ENCODE measurements at regions not wholly inside any gene's neighbourhood (a gene's known extent, or its start where the extent isn't known, plus 50 kb on each side); places are given as distances from the start of the nearest gene placed in this dataset.

DNA sequence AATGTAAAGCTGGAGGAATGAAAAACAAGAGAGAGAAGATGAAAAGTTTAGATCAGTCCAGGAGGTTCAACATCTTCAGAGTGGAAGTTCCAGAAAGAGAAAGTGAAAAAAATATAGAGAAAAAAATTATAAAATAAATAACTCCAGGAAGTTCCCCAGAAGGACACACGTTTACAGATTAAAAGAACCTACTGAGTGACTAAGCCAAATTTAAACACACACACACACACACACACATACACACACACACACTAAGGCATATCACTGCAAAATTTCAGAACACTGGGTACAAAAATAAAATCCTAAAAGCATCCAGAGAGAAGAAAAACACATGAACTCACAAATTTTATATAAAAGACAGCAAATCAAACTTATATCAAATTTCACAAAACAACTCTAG lies 85.9 kb upstream of the PMAIP1 start:
- peaks cover 5% of the 10 kb centered on the region for H3K4me1 Mint-ChIP-seq
- H3K27ac Mint-ChIP-seq: no peak overlapping the region
- no peaks in the 10 kb centered on the region for H3K36me3 Mint-ChIP-seq
- no peaks in the 10 kb centered on the region for H3K9me3 Mint-ChIP-seq
- TF ChIP-seq, protein P1, sequence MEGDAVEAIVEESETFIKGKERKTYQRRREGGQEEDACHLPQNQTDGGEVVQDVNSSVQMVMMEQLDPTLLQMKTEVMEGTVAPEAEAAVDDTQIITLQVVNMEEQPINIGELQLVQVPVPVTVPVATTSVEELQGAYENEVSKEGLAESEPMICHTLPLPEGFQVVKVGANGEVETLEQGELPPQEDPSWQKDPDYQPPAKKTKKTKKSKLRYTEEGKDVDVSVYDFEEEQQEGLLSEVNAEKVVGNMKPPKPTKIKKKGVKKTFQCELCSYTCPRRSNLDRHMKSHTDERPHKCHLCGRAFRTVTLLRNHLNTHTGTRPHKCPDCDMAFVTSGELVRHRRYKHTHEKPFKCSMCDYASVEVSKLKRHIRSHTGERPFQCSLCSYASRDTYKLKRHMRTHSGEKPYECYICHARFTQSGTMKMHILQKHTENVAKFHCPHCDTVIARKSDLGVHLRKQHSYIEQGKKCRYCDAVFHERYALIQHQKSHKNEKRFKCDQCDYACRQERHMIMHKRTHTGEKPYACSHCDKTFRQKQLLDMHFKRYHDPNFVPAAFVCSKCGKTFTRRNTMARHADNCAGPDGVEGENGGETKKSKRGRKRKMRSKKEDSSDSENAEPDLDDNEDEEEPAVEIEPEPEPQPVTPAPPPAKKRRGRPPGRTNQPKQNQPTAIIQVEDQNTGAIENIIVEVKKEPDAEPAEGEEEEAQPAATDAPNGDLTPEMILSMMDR (IDR thresholded peaks at IDR 0.05; ENCODE audit: unreplicated experiment): no peak
- H3K27me3 Mint-ChIP-seq (ENCODE audit: low read depth): peaks cover 29% of the 10 kb centered on the region
- no peak overlapping the region for H3K4me3 Mint-ChIP-seq
- DNase-seq (ENCODE audit: low spot score in 2 of 2, unreplicated experiment in 2 of 2): no peak

DNA sequence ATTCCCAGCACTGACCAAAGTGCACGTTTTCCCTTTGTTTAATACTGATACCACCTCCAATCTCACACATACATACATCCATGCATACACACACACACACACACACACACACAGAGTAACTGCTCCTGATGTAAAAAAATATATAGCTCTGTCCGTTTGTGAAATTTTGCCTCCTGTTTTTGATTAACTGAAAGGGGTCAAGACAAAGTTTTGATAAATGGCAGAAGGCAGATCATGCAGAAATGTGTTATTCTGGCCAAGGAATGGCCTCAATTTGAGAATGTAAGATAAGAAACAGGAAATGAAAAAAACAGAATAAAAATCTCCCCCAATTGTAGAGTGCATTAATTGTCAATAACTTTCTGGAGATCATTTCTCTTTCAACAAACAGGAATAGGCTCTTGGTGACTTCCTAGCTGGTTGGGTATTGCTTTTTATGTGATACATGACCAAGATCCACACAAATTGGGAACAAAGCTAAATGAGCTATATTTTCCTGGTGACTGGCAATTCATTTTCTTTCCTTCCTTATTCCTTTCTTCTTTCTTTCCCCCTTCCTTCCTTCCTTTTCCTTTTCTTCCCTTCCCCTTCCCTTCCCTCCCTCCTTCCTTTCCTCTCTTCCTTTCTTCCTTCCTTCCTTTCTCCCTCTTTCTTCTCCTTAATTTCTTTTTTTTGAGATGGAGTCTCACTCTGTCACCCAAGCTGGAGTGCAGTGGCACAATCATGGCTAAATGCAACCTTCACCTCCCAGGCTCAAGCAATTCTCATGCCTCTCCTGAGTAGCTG lies 88.9 kb upstream of the PMAIP1 start:
- peaks cover 20% of the 10 kb centered on the region for H3K27me3 Mint-ChIP-seq (ENCODE audit: low read depth)
- H3K36me3 Mint-ChIP-seq: no peaks in the 10 kb centered on the region
- H3K4me3 Mint-ChIP-seq: no peak overlapping the region
- TF ChIP-seq, protein P1 (IDR thresholded peaks at IDR 0.05; ENCODE audit: unreplicated experiment): no peak
- H3K27ac Mint-ChIP-seq: no peak overlapping the region
- no peak for DNase-seq (ENCODE audit: low spot score in 2 of 2, unreplicated experiment in 2 of 2)
- no peaks in the 10 kb centered on the region for H3K9me3 Mint-ChIP-seq
- peaks cover 5% of the 10 kb centered on the region for H3K4me1 Mint-ChIP-seq

DNA sequence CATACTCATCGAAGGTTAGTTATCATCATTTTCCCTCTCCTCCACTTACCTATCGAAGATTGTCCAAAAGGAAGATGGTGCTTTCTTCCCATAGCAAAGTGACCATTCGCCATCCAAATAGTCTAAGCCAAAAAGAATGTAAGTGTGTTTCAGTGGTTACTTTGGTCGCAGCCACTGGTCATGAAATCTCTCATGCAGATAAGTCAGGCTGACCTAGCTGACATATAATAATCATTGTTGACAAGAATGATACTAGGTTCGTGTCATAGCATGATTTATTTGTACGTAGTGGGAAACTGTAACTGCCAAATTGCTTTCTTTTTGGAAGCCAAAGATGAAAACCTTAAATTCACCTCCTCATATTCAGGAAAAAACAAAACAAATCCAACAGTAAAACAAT lies 89.6 kb upstream of the PMAIP1 start:
- Mint-ChIP-seq H3K27me3 (ENCODE audit: low read depth) (peaks cover 20% of the 10 kb centered on the region), H3K36me3 (no peaks in the 10 kb centered on the region), H3K9me3 (no peaks in the 10 kb centered on the region)

DNA sequence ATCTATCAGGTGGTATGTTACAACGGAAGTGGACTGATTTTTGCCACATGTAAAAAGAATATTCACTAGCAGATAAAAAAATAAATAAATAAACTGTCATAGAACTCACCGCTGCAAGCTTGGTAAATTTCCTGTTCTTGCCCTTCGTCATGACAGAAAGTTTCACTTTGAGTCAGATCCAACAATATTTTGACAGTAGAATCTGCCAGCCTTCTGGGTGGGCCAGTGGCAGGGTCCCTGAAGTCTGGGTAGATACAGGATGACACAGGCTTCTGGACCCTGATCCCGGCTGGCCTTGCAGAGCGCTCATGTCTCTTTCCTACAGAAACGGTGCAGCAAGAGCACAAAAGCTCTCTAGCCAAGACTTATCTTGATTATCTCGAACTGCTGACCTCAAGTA lies 97.8 kb upstream of the PMAIP1 start:
- no peak for DNase-seq (ENCODE audit: low spot score in 2 of 2, unreplicated experiment in 2 of 2)
- TF ChIP-seq, protein P1 (IDR thresholded peaks at IDR 0.05; ENCODE audit: unreplicated experiment): no peak

More for the DNA sequence above, 89.6 kb upstream of the PMAIP1 start:
- Mint-ChIP-seq H3K4me1 (peaks cover 5% of the 10 kb centered on the region), H3K4me3 (no peak overlapping the region), H3K27ac (no peak overlapping the region)
- TF ChIP-seq, protein P1 (IDR thresholded peaks at IDR 0.05; ENCODE audit: unreplicated experiment): no peak
- DNase-seq (ENCODE audit: low spot score in 2 of 2, unreplicated experiment in 2 of 2): no peak

DNA sequence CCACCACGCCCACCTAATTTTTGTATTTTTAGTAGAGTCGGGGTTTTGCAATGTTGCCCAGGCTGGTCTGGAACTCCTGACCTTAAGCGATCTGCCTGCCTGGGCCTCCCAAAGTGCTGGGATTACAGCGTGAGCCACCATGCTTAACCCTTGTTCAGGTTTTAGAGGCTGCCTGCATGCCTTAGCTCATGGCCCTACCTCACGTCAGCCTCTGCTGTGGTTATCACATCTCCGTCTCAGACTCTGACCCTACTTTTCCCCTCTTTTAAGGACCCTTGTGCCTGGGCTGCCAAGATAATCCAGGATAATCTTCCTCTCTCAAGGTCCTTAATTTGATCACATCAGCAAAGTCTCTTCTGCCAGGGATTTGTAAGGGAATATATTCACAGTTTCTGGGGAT lies 98.2 kb upstream of the PMAIP1 start:
- Mint-ChIP-seq H3K9me3 (no peaks in the 10 kb centered on the region), H3K4me1 (no peaks in the 10 kb centered on the region), H3K27me3 (ENCODE audit: low read depth) (peaks cover 8% of the 10 kb centered on the region), H3K4me3 (no peak overlapping the region), H3K27ac (no peak overlapping the region), H3K36me3 (no peaks in the 10 kb centered on the region)
- no peak for DNase-seq (ENCODE audit: low spot score in 2 of 2, unreplicated experiment in 2 of 2)
- TF ChIP-seq, protein P1 (IDR thresholded peaks at IDR 0.05; ENCODE audit: unreplicated experiment): no peak

More for the DNA sequence above, 97.8 kb upstream of the PMAIP1 start:
- Mint-ChIP-seq H3K36me3 (no peaks in the 10 kb centered on the region), H3K27ac (no peak overlapping the region), H3K4me3 (no peak overlapping the region), H3K4me1 (no peaks in the 10 kb centered on the region), H3K27me3 (ENCODE audit: low read depth) (peaks cover 8% of the 10 kb centered on the region), H3K9me3 (no peaks in the 10 kb centered on the region)
